ENCODE measurements at regions not wholly inside any gene's neighbourhood (a gene's known extent, or its start where the extent isn't known, plus 50 kb on each side); places are given as distances from the start of the nearest gene placed in this dataset.

GRCh38 chr9:11338130-11338529 is 725.3 kb upstream of the PTPRD start:
- no peak for TF ChIP-seq POLR2A (IDR thresholded peaks at IDR 0.05; ENCODE audit: low read length)
- no peak for TF ChIP-seq GATA1 (IDR thresholded peaks at IDR 0.05; ENCODE audit: low read depth, low read length)
